OCI-LY7 (cell line): ENCODE measurements at regions not wholly inside any gene's neighbourhood (a gene's known extent, or its start where the extent isn't known, plus 50 kb on each side); places are given as distances from the start of the nearest gene placed in this dataset.

ENCODE experiments used
- EZH2phosphoT487 ChIP-seq: fragments of 200-600 bp; sonication (generic); IDR thresholded peaks from 2 replicates; pipeline ENCODE4 v1.6.1; 2018; ENCODE audit warnings: low read depth, borderline replicate concordance, mild to moderate bottlenecking, mixed run types, antibody characterized with exemption, low read length, moderate library complexity, mixed read lengths
- TF ChIP-seq, protein P1 (sequence below): fragments of 200-600 bp; sonication (generic); conservative IDR thresholded peaks from 2 replicates; pipeline ENCODE4 v1.5.1; 2014; ENCODE audit warnings: mild to moderate bottlenecking, antibody characterized with exemption, low read length, moderate library complexity, mixed read lengths

DNA sequence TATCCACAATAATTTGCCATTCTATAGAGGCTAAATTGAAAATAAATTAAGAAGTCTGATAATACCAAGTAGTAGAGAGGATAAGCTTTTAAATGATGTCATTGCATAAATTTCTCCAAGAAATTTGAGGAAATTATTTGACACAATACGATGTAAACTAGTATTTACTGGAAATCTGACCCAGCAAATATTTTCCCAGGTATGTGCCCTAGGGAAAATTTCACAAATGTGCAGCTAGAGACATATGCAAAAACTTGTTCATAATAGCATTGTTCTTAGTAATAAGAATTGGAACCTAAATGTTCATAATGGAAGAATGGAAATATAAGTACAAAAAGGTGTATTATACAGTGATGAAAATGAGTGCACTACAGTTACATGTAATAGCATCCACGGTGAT, 888.8 kb upstream of the SOX11 start:
- TF ChIP-seq, protein P1, sequence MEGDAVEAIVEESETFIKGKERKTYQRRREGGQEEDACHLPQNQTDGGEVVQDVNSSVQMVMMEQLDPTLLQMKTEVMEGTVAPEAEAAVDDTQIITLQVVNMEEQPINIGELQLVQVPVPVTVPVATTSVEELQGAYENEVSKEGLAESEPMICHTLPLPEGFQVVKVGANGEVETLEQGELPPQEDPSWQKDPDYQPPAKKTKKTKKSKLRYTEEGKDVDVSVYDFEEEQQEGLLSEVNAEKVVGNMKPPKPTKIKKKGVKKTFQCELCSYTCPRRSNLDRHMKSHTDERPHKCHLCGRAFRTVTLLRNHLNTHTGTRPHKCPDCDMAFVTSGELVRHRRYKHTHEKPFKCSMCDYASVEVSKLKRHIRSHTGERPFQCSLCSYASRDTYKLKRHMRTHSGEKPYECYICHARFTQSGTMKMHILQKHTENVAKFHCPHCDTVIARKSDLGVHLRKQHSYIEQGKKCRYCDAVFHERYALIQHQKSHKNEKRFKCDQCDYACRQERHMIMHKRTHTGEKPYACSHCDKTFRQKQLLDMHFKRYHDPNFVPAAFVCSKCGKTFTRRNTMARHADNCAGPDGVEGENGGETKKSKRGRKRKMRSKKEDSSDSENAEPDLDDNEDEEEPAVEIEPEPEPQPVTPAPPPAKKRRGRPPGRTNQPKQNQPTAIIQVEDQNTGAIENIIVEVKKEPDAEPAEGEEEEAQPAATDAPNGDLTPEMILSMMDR: no peak
- no peak for TF ChIP-seq EZH2phosphoT487
